NB4 (cell line): ENCODE measurements at regions not wholly inside any gene's neighbourhood (a gene's known extent, or its start where the extent isn't known, plus 50 kb on each side); places are given as distances from the start of the nearest gene placed in this dataset.

Experiments used
- CTCF ChIP-seq: IDR thresholded peaks from one replicate; pipeline ENCODE4 v1.5.1; 2012; ENCODE audit warnings: low read depth, low read length
- POLR2A ChIP-seq: IDR thresholded peaks from 2 replicates; pipeline ENCODE4 v1.6.1; 2011; ENCODE audit warnings: mild to moderate bottlenecking; ENCODE audit not compliant: insufficient read length; ENCODE audit errors: extremely low read depth

GRCh38 chr1:60703155-60703554, 379.2 kb upstream of the NFIA start:
- TF ChIP-seq POLR2A: no peak
- TF ChIP-seq CTCF: no peak
